ENCODE measurements at regions not wholly inside any gene's neighbourhood (a gene's known extent, or its start where the extent isn't known, plus 50 kb on each side); places are given as distances from the start of the nearest gene placed in this dataset.

- TF ChIP-seq CTCF (IDR thresholded peaks at IDR 0.05) = no peak
- TF ChIP-seq POLR2A (IDR thresholded peaks at IDR 0.05) = no peak
Measured at GRCh38 chr10:128780156-128780761, 654.0 kb upstream of the MKI67 start.
